MG63 (cell line): ENCODE measurements at regions not wholly inside any gene's neighbourhood (a gene's known extent, or its start where the extent isn't known, plus 50 kb on each side); places are given as distances from the start of the nearest gene placed in this dataset.

ENCODE experiments used
- DNase-seq: peaks from one replicate; pipeline ENCODE4 v3.0.0-alpha.2; 2020
- H3K27me3 ChIP-seq: fragments of 250-450 bp; sonication (Bioruptor Pico); 2 replicates; pipeline ENCODE4 v1.5.1; 2020; ENCODE audit warnings: mild to moderate bottlenecking, moderate library complexity
- H3K36me3 ChIP-seq: fragments of 250-450 bp; sonication (Bioruptor Pico); 2 replicates; pipeline ENCODE4 v1.5.1; 2020; ENCODE audit warnings: mild to moderate bottlenecking, moderate library complexity
- H3K4me3 ChIP-seq: fragments of 250-450 bp; sonication (Bioruptor Pico); 2 replicates; pipeline ENCODE4 v1.5.1; 2020; ENCODE audit warnings: mild to moderate bottlenecking, moderate library complexity
- H3K9me3 ChIP-seq: fragments of 250-450 bp; sonication (Bioruptor Pico); 2 replicates; pipeline ENCODE4 v1.5.1; 2020; ENCODE audit warnings: mild to moderate bottlenecking, moderate library complexity

GRCh38 chr6:113122060-113122459, 735.1 kb upstream of the MARCKS start:
- Histone ChIP-seq H3K36me3 (no peaks in the 10 kb centered on the region), H3K9me3 (peaks cover 6% of the 10 kb centered on the region; the same call in 1 of the 2 replicates), H3K27me3 (no peaks in the 10 kb centered on the region), H3K4me3 (no peak overlapping the region)
- peak; percentile 74 for DNase-seq

- DNase-seq, result no peak
- no peak overlapping the region for H3K4me3 ChIP-seq
- no peaks in the 10 kb centered on the region for H3K36me3 ChIP-seq
- H3K9me3 ChIP-seq, result no peaks in the 10 kb centered on the region
- H3K27me3 ChIP-seq, result no peaks in the 10 kb centered on the region
Observed at GRCh38 chr6:113125626-113126025, 731.5 kb upstream of the MARCKS start.

DNA sequence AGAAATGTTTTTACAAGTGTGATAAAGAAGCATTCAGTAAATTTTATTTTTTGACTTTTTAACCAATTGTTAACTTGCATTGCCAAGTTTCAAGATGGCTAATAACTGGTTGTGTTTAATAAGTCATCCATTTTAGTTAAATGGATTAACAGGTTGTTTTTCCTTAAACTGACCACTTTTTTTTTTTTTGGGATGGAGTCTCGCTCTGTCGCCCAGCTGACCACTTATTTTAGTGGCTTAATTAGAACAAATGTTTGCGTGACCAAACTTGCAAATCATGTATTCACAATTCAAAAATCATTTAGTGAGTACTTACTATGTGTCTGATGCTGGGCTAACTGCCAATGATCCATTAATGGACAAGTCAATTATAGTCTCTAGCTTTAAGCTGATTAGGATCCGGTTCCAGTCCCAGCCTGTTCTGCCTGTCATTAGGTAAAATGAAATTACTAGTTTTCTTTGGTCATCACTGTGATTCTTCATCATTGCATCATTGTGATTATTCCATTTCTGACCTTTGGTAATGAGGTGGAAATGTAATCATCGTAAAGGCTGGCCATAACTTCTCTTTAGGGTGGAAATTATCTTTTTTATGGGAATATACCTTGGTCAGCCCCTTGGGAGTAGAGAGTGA, 729.2 kb upstream of the MARCKS start:
- no peak for DNase-seq
- H3K36me3 ChIP-seq, result no peaks in the 10 kb centered on the region

DNA sequence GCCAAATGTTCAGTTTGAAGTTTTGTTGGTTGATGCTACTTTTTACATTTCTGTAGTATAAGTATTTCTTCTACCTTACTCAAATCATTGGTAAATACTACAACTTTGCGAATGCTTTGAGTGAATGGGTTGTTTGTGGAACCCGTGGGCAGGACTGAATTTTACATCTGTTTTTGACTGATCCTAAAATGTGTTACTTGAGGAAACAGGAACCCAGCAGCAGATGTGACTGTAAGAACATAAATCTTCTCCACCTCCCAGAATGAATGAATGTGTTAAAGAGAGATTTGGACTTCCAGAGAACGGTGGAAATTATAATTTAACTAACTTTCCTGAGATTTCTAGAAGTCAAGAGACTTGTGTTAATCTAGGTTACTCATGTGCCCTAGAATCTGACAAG, 728.5 kb upstream of the MARCKS start:
- no peak for DNase-seq

More for the DNA sequence above, 729.2 kb upstream of the MARCKS start:
- Histone ChIP-seq H3K4me3 (no peak overlapping the region), H3K27me3 (no peaks in the 10 kb centered on the region), H3K9me3 (no peaks in the 10 kb centered on the region)

GRCh38 chr6:113129991-113130390, 727.2 kb upstream of the MARCKS start:
- H3K9me3 ChIP-seq, result no peaks in the 10 kb centered on the region

More for the DNA sequence above, 728.5 kb upstream of the MARCKS start:
- no peaks in the 10 kb centered on the region for H3K36me3 ChIP-seq
- no peaks in the 10 kb centered on the region for H3K9me3 ChIP-seq
- no peak overlapping the region for H3K4me3 ChIP-seq
- no peaks in the 10 kb centered on the region for H3K27me3 ChIP-seq

DNA sequence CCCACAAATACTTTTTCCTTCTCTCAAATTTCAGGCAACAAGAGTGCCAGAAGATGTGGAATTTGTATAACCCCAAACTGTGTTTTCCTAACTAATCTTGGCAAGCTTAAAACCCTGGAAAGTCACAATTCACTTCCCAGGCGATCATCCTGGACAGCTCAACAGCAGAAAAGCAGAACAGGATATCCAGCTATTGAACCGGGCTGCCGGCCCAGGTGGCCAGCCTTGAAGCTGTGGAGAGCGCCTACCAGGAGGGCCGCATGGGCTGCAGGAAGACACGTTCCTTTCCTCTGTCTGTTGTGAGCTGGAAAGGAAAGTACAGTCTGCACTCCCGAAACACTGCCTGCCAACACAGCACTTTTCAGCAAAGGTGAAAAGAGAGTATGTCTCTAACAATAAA, 719.7 kb upstream of the MARCKS start:
- no peak for DNase-seq
- no peaks in the 10 kb centered on the region for H3K36me3 ChIP-seq
- H3K27me3 ChIP-seq, result no peaks in the 10 kb centered on the region
- H3K9me3 ChIP-seq, result no peaks in the 10 kb centered on the region
- no peak overlapping the region for H3K4me3 ChIP-seq

More at GRCh38 chr6:113129991-113130390, 727.2 kb upstream of the MARCKS start:
- Histone ChIP-seq H3K27me3 (no peaks in the 10 kb centered on the region), H3K4me3 (no peak overlapping the region), H3K36me3 (no peaks in the 10 kb centered on the region)
- no peak for DNase-seq

DNA sequence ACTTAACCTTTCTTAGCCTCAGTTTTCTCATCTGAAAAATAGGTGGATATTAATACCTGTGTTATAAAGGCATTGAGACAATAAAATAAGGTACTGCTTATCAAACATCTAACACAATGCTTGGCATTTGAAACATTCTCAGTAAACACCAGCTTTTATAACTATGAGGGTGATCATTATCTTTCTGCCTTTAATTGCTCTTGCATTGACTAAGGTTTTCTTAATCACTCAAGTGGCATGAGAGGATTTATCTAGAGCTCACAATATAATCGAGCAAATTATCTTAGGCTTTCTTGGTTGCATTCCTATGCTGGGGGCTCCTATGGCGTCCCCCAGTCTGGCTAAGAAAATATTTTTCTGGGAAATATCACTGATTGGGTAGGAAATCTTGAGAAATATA, 716.4 kb upstream of the MARCKS start:
- Histone ChIP-seq H3K27me3 (no peaks in the 10 kb centered on the region), H3K36me3 (no peaks in the 10 kb centered on the region), H3K9me3 (no peaks in the 10 kb centered on the region), H3K4me3 (no peak overlapping the region)
- no peak for DNase-seq

- DNase-seq, result no peak
- no peaks in the 10 kb centered on the region for H3K9me3 ChIP-seq
- H3K27me3 ChIP-seq, result no peaks in the 10 kb centered on the region
- no peak overlapping the region for H3K4me3 ChIP-seq
- H3K36me3 ChIP-seq, result no peaks in the 10 kb centered on the region
Observed at GRCh38 chr6:113141901-113142300, 715.2 kb upstream of the MARCKS start.

GRCh38 chr6:113142671-113143174, 714.4 kb upstream of the MARCKS start:
- DNase-seq, result no peak
- Histone ChIP-seq H3K27me3 (no peaks in the 10 kb centered on the region), H3K36me3 (no peaks in the 10 kb centered on the region), H3K4me3 (no peak overlapping the region), H3K9me3 (no peaks in the 10 kb centered on the region)

DNA sequence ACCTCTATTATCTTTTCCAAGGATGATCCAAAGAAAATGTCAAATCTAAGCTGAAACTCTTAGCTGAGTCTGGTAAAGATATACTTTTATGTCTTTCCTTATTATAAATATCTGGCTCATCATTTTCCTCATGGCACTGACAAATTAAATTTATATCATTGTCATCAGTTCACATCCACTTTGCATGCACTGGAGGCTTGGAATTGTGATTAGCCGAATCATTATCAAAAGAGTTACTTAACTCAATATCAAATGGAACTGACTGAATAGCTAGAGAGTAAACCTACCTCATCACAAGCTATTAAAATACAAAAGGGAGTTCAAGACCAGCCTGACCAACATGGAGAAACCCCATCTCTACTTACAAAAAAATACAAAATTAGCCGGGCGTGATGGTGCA, 713.9 kb upstream of the MARCKS start:
- Histone ChIP-seq H3K4me3 (no peak overlapping the region), H3K27me3 (no peaks in the 10 kb centered on the region), H3K9me3 (no peaks in the 10 kb centered on the region), H3K36me3 (no peaks in the 10 kb centered on the region)
- DNase-seq, result no peak

DNA sequence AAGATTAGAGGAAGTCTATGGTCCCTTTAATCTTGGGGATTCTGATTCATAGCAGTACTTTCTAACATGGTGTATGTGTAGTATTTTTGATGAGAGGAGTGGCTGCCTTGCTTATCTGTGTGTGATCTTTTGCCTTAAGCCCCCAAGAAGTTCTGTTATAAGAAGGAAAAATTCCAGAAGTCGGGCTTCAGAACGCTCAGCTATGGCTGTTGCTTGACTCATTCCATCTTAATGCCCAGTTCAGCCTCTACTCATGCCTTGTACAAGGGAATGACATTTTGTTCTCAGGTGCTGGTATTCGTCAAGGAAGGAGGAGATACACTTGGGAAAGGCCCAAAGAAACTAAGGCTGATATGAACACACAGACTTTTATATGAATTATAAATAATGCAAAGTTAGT, 713.0 kb upstream of the MARCKS start:
- Histone ChIP-seq H3K9me3 (no peaks in the 10 kb centered on the region), H3K36me3 (no peaks in the 10 kb centered on the region), H3K4me3 (no peak overlapping the region), H3K27me3 (no peaks in the 10 kb centered on the region)
- no peak for DNase-seq

DNA sequence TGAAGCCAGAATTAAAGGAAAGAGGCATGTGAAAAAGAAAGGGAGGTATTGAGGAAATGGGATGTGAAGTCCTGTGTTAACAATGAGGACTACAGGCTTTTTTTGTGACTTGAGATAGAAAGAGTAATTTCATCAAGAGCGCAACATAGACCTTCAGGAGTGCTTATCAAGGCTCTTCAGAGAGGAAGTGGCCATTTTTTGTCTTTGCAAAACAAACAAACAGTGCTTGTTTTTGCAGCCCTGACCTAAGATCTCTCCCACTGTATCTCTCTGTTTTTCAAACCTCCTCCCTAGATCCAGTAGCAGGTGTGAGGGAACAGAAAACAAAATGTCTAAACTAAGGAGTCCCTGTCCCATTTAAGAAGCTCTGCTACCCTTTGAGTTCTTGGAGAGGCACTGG, 710.3 kb upstream of the MARCKS start:
- H3K4me3 ChIP-seq, result no peak overlapping the region
- H3K9me3 ChIP-seq, result peaks cover 14% of the 10 kb centered on the region
- no peaks in the 10 kb centered on the region for H3K36me3 ChIP-seq
- no peak for DNase-seq
- H3K27me3 ChIP-seq, result no peaks in the 10 kb centered on the region

DNA sequence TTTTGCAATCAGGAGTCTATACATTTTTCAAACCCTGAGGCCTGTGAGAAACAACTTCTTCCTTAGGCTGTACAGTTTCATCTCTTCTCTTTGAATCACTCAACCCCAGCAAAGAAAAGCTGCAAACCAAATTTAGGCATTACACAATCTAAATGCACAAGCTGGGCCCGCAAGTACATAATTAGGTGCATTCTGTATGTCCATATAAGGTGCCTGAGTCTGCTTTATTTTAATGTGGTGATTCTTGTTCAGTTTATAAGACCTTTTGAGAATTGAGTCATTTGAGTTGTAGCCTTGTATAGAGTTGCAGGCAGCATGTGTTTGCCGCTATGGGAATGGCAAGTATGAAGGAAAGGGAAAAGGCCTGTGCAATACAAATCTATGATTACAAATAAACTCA, 709.6 kb upstream of the MARCKS start:
- Histone ChIP-seq H3K27me3 (no peaks in the 10 kb centered on the region), H3K36me3 (no peaks in the 10 kb centered on the region), H3K4me3 (no peak overlapping the region), H3K9me3 (peaks cover 14% of the 10 kb centered on the region)
- DNase-seq, result no peak

DNA sequence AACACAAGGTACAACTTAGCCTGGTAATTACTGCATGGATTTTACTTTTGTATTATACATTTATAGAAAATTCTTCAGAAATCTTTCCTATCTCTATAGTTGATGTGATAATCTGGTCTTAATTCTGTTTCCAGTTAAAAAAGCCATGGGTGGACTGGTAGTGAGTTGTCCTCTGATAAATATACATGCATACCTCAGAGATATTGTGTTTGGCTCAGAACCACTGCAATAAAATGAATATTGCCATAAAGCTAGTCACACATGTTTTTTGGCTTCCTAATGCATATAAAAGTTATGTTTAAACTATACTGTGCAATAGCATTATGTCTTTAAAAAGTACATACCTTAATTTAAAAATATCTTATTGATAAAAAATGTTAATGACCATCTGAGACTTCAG, 708.6 kb upstream of the MARCKS start:
- Histone ChIP-seq H3K9me3 (peaks cover 14% of the 10 kb centered on the region), H3K36me3 (no peaks in the 10 kb centered on the region), H3K27me3 (no peaks in the 10 kb centered on the region), H3K4me3 (no peak overlapping the region)
- no peak for DNase-seq

DNA sequence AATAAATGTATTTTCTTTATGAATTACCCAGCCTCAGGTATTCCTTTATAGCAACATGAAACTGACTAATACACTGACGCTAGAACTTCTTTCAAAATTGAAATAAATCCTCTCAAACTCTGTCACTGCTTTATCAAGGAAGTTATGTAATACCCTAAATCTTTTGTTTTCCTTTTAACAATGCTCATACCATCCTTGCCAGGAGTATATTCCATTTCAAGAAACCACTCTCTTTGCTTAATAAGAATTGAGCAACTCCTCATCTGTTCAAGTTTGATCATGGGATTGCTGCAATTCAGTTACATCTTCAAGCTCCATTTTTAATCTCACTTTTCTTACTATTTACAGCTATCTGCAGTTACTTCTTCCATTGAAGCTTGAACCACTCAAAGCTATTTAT, 707.6 kb upstream of the MARCKS start:
- Histone ChIP-seq H3K36me3 (no peaks in the 10 kb centered on the region), H3K27me3 (no peaks in the 10 kb centered on the region), H3K4me3 (no peak overlapping the region), H3K9me3 (peaks cover 14% of the 10 kb centered on the region)
- DNase-seq, result no peak

DNA sequence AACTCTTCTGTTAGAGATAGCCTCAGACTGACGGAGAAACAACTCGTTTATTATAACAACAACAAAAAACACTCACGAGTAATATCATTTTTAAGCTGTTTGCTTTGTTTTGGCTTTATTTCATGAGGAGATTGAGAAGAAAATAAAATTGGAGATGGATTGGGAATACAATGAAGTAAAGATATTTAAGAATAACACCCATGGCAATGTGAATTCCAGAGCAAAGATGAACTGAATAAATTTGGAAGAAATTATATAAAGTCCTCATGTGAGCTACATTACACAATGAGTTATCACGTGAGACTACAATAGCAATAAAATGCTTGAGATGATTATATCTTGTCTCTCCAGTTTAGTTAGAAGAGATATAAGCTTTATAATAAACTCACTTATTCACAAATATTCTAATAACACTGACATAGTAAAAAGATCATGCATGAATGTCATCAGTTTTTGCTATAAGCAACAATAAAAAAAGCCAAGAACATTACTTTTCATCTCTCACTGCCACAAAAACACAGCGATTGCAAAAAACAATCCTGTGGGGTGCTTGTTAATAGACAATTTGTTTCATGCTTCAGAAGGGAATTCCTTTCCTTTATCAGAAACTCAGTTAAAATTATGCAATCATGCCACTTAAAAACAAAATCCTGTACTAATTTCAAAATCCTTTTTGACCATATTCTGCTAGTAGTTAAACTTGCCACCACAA, 696.7 kb upstream of the MARCKS start:
- Histone ChIP-seq H3K27me3 (no peaks in the 10 kb centered on the region), H3K36me3 (no peaks in the 10 kb centered on the region), H3K4me3 (no peak overlapping the region), H3K9me3 (no peaks in the 10 kb centered on the region)
- no peak for DNase-seq

- no peak for DNase-seq
- Histone ChIP-seq H3K36me3 (no peaks in the 10 kb centered on the region), H3K4me3 (no peak overlapping the region), H3K27me3 (no peaks in the 10 kb centered on the region), H3K9me3 (no peaks in the 10 kb centered on the region)
Observed at GRCh38 chr6:113161018-113161315, 696.2 kb upstream of the MARCKS start.

GRCh38 chr6:113162739-113163138, 694.4 kb upstream of the MARCKS start:
- Histone ChIP-seq H3K9me3 (no peaks in the 10 kb centered on the region), H3K36me3 (no peaks in the 10 kb centered on the region), H3K27me3 (no peaks in the 10 kb centered on the region), H3K4me3 (no peak overlapping the region)
- no peak for DNase-seq
